AG04449 (cell line): ENCODE measurements at regions not wholly inside any gene's neighbourhood (a gene's known extent, or its start where the extent isn't known, plus 50 kb on each side); places are given as distances from the start of the nearest gene placed in this dataset.
A peak's percentile ranks its signal among the peaks of the same experiment; 100 is the strongest.

ENCODE experiments used
- CTCF ChIA-PET: fragments of 350-600 bp; formaldehyde crosslinking; extraction: SDS; loops from one replicate; lab custom pipeline; 2021; ENCODE audit warnings: antibody characterized with exemption; lab: Yijun Ruan, JAX
- POLR2A ChIA-PET: fragments of 400-600, 350-600 bp; formaldehyde crosslinking; extraction: SDS; loops from one replicate; lab custom pipeline; 2020; ENCODE audit warnings: antibody characterized with exemption, inconsistent platforms; lab: Yijun Ruan, JAX
- DNase-seq: peaks from one replicate; pipeline ENCODE4 v3.0.0-alpha.2; 2010; ENCODE audit warnings: low read depth, low spot score
- H3K4me3 ChIP-seq: 2 replicates; pipeline ENCODE4 v1.5.1; 2011; ENCODE audit warnings: low read depth, mild to moderate bottlenecking, control low read depth, low read length
- TF ChIP-seq, protein P1 (sequence below): IDR thresholded peaks from one replicate; pipeline ENCODE4 v1.5.1; 2011; ENCODE audit warnings: mild to moderate bottlenecking, moderate library complexity, low read length, control low read depth, inconsistent platforms; ENCODE audit not compliant: insufficient read depth; ENCODE audit errors: missing control alignments

DNA sequence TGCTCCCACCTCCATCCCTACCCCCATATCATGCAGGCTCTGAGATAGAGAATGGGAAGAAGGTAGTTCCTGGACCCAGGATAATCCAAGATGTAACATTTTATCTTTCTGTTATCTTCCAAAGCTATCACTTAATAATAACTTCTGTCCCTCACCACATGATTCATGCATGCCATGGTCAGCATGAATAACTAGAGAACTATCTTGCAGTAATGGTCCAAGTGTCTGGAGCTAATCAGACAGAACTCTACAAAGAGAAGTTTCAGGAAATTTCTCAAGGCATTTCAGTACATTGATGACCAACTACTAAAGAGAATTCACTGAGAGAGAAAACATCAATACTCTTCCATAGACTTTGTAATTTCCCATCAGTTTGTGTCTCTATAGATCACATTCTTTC lies 1469.7 kb upstream of the PIK3C3 start:
- ChIA-PET POLR2A (no interaction called here), CTCF (no interaction called here)
- H3K4me3 ChIP-seq, result no peak overlapping the region
- DNase-seq, result peak; percentile 42
- TF ChIP-seq, protein P1, sequence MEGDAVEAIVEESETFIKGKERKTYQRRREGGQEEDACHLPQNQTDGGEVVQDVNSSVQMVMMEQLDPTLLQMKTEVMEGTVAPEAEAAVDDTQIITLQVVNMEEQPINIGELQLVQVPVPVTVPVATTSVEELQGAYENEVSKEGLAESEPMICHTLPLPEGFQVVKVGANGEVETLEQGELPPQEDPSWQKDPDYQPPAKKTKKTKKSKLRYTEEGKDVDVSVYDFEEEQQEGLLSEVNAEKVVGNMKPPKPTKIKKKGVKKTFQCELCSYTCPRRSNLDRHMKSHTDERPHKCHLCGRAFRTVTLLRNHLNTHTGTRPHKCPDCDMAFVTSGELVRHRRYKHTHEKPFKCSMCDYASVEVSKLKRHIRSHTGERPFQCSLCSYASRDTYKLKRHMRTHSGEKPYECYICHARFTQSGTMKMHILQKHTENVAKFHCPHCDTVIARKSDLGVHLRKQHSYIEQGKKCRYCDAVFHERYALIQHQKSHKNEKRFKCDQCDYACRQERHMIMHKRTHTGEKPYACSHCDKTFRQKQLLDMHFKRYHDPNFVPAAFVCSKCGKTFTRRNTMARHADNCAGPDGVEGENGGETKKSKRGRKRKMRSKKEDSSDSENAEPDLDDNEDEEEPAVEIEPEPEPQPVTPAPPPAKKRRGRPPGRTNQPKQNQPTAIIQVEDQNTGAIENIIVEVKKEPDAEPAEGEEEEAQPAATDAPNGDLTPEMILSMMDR, result no peak

DNA sequence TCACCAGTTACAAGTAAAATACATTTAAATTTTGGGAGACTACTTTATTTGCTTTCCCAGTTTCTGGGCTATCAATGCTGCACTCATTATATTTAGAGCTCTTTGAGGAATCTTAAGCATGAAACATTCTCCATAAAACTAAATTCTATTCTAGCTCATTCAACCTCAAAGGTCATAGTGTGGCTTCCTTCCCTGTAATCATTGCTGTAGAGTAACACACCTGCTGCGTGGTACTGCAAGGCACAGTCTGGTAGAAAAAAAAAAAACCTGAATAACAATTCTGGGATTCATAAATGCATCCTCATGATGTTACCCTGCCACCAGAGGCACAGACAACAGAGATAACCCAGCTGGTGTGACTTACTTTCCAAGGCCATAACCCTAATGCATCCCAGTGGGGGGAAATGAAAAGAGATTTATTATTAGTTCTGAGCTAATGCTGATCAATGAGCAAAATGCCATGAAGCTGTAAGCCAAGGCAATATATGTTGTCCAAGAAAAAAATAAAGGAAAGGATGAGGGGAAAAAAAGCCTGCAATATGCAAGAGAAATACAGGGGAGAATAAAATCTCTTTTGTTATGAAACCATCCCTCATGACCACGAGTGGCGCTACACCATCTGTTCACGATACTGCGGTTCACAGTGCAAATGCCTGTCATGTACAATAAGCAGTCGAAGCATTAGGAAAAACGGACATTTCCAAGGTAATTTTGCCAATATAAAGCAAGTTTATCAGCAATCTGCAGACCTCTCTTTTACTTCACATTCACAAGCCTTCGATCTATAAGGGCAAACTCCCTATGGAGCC lies 1481.6 kb upstream of the PIK3C3 start:
- CTCF ChIA-PET, result no interaction called here
- TF ChIP-seq, protein P1, result no peak
- POLR2A ChIA-PET, result no interaction called here
- no peak for DNase-seq
- H3K4me3 ChIP-seq, result no peak overlapping the region

DNA sequence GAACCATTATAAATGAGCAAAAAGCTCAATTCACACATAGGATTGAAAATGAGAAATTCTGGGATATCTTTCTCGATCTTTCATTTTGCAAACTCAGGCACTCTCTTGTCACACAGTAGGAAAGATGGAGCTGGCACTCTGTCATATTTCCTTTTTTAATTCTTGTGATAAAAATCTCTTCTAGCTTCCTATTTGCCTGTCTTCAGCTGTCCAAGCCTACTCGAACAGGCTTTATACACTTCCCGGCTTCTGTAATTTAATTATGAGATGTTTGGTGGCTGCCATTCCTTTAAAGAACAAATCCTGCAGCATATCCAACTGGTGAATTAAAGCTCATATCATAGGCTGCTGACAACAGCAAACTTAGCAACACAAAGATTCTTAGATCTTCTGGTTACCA lies 1484.3 kb upstream of the PIK3C3 start:
- no peak for DNase-seq
- POLR2A ChIA-PET, result no interaction called here
- CTCF ChIA-PET, result no interaction called here

DNA sequence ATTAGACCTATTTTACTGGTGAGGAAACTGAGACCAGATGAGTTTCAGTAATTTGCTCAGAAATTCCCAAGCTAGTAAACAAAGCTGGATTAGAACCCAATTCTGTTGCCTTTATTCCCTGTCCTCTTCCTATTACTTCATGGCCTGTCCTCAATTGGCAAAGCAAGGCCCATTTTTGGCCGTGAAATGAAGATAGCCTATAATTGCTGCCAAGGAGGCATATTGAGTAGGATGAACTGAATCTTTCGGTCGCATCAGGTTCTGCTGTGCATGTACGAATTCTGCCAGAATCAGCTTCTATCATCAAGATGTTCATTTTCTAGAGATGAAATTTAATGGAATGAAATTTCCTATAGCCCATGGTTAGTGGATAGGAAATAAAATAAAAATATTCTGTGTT lies 1485.2 kb upstream of the PIK3C3 start:
- TF ChIP-seq, protein P1, result no peak
- no peak overlapping the region for H3K4me3 ChIP-seq
- CTCF ChIA-PET, result no interaction called here
- POLR2A ChIA-PET, result no interaction called here
- no peak for DNase-seq

More for the DNA sequence above, 1484.3 kb upstream of the PIK3C3 start:
- no peak overlapping the region for H3K4me3 ChIP-seq
- TF ChIP-seq, protein P1, result no peak

DNA sequence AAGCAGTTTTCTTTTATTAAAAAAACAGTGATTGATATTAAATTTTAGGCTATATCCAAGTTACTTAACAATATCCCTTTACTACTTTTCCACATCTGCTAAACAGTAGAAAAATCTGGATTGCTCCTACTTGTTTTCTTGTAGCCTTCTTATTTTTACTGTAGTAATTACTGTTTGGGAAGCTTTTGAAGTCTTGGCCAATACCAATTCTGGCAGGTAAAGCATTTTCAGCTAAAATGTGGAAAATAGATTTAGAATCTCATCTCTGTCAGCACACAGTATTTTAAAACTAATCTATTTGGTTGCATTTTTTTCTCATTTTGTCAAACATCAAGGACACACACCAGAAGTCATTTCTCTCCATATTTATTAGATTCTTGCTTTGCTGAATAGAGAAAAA lies 1485.7 kb upstream of the PIK3C3 start:
- TF ChIP-seq, protein P1, result no peak
- no peak for DNase-seq
- H3K4me3 ChIP-seq, result no peak overlapping the region
- ChIA-PET POLR2A (no interaction called here), CTCF (no interaction called here)

DNA sequence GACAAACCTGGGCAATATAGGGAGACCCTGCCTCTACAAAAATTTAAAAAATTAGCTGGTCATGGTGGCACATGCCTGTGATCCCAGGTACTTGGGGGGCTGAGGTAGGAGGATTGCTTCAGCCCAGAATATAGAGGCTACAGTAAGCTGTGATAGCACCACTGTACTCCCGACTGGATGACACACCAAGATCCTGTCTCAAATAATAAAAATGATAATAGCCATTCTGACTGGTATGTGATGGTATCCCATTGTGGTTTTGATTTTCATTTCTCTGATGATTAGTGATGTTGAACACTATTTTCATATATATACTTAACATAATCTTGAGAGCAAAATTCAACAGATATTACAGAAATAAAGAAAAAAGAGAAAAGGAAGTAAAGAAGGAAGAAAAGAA lies 1491.0 kb upstream of the PIK3C3 start:
- no peak for DNase-seq
- ChIA-PET CTCF (no interaction called here), POLR2A (no interaction called here)
- TF ChIP-seq, protein P1, result no peak
- H3K4me3 ChIP-seq, result no peak overlapping the region
